ENCODE measurements at regions not wholly inside any gene's neighbourhood (a gene's known extent, or its start where the extent isn't known, plus 50 kb on each side); places are given as distances from the start of the nearest gene placed in this dataset.
A peak's percentile ranks its signal among the peaks of the same experiment; 100 is the strongest.
"Not testable (repeated sequence)": the region's sequence is repeated elsewhere in the genome, so short reads cannot be mapped to it uniquely, and the experiment has no call there.

DNA sequence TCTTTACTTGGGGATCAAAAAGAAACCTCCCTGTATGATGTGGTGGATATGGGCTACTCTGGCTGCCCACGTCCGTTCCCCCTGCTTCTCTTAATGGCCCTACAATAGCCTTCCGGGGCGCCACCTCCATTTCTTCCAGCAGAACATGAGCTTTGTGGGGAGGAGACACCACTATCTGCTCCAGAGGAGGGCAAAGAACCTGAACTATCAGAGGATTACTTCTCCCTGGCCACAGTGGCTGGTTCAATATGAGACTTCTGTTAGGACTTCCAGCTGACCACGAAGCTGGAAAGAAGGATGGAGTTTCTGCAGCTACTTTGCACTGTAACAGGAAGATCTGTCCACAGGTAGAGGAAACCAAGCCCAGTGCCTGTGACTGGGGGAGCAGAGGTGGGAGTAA lies 72.8 kb downstream of the CLEC18A start:
- not testable (repeated sequence) for H2BK12ac ChIP-seq (ENCODE audit: low read length); H4K8ac ChIP-seq (ENCODE audit: low read depth, low read length); H3K4me2 ChIP-seq (ENCODE audit: low read length); H2AFZ ChIP-seq (ENCODE audit: insufficient read depth, low read length, poor library complexity); H3K9me3 ChIP-seq (ENCODE audit: insufficient read depth, low read depth, low read length); H3K23ac ChIP-seq (ENCODE audit: low read length); H3K4me1 ChIP-seq (ENCODE audit: control insufficient read depth in 1 of 2, insufficient read depth in 2 of 2, low read length in 2 of 2); H4K12ac ChIP-seq (ENCODE audit: low read depth, low read length); H2BK5ac ChIP-seq (ENCODE audit: low read depth, low read length, poor library complexity); DNase-seq; H3K27me3 ChIP-seq (ENCODE audit: insufficient read depth, low read length); H3K4me3 ChIP-seq (ENCODE audit: low read depth, low read length); H4K91ac ChIP-seq (ENCODE audit: low read depth, low read length); H3K4ac ChIP-seq (ENCODE audit: low read depth, low read length); H3K9ac ChIP-seq (ENCODE audit: low read length); H2AK5ac ChIP-seq (ENCODE audit: low read length); H3K14ac ChIP-seq (ENCODE audit: low read length); H3K79me1 ChIP-seq (ENCODE audit: low read length); H3K27ac ChIP-seq (ENCODE audit: low read depth, low read length); H3K18ac ChIP-seq (ENCODE audit: low read length); H2BK120ac ChIP-seq (ENCODE audit: insufficient read depth, low read length, poor library complexity); H3K79me2 ChIP-seq (ENCODE audit: control insufficient read depth, insufficient read depth, low read length, poor library complexity)
- no CpG with 5 or more reads among the region's 5 CpGs for WGBS (ENCODE audit: extremely low coverage, insufficient coverage, insufficient read length)
- peaks cover 18 to 19% of the 10 kb centered on the region in 2 experiments for H3K36me3 ChIP-seq (ENCODE audit: control insufficient read depth in 1 of 2, insufficient read depth in 2 of 2, low read length in 2 of 2)

DNA sequence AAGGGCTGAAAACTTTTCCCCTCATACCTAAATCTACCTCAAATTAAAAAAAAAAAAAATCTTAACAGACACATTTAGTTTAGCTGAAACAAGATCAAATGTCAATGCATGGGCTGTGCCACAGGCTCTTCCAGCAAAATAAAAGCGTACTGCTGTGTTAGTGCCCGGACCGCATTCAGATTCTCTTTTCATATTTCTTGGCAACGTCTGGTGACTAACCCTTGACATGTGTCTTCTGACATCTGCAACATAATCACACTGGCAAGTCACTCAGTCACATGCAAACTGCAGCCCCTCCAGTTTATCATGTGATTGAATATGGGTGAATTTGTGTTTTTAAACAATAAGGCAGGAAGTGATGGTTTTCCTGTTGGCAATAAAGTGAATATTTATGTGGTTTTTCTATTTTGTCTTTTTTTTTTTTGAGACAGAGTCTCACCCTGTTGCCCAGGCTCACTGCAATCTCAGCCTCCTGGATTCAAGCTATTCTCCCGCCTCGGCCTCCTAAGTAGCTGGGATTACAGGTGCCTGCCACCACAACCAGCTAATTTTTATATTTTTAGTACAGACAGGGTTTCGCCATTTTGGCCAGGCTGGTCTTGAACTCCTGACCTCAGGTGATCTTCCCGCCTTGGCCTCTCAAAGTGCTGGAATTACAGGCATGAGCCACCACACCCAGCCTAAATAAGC lies 75.2 kb downstream of the CLEC18A start:
- not testable (repeated sequence) for H4K8ac ChIP-seq (ENCODE audit: low read depth, low read length); H2AK5ac ChIP-seq (ENCODE audit: low read length); H2BK5ac ChIP-seq (ENCODE audit: low read depth, low read length, poor library complexity); H3K27me3 ChIP-seq (ENCODE audit: insufficient read depth, low read length); H2BK120ac ChIP-seq (ENCODE audit: insufficient read depth, low read length, poor library complexity); H3K23ac ChIP-seq (ENCODE audit: low read length); H2BK12ac ChIP-seq (ENCODE audit: low read length); H3K14ac ChIP-seq (ENCODE audit: low read length); H3K9ac ChIP-seq (ENCODE audit: low read length); H4K91ac ChIP-seq (ENCODE audit: low read depth, low read length); H3K4ac ChIP-seq (ENCODE audit: low read depth, low read length); H3K27ac ChIP-seq (ENCODE audit: low read depth, low read length); H3K18ac ChIP-seq (ENCODE audit: low read length); H3K9me3 ChIP-seq (ENCODE audit: insufficient read depth, low read depth, low read length); H3K79me2 ChIP-seq (ENCODE audit: control insufficient read depth, insufficient read depth, low read length, poor library complexity); H3K4me2 ChIP-seq (ENCODE audit: low read length); H2AFZ ChIP-seq (ENCODE audit: insufficient read depth, low read length, poor library complexity); H3K79me1 ChIP-seq (ENCODE audit: low read length); H3K4me3 ChIP-seq (ENCODE audit: low read depth, low read length); H3K4me1 ChIP-seq (ENCODE audit: control insufficient read depth in 1 of 2, insufficient read depth in 2 of 2, low read length in 2 of 2); H4K12ac ChIP-seq (ENCODE audit: low read depth, low read length)
- peaks cover 15 to 18% of the 10 kb centered on the region in 2 experiments for H3K36me3 ChIP-seq (ENCODE audit: control insufficient read depth in 1 of 2, insufficient read depth in 2 of 2, low read length in 2 of 2)
- DNase-seq: peak in 1 of 2 donors; percentile 28
- no CpG with 5 or more reads among the region's 8 CpGs for WGBS (ENCODE audit: extremely low coverage, insufficient coverage, insufficient read length)

DNA sequence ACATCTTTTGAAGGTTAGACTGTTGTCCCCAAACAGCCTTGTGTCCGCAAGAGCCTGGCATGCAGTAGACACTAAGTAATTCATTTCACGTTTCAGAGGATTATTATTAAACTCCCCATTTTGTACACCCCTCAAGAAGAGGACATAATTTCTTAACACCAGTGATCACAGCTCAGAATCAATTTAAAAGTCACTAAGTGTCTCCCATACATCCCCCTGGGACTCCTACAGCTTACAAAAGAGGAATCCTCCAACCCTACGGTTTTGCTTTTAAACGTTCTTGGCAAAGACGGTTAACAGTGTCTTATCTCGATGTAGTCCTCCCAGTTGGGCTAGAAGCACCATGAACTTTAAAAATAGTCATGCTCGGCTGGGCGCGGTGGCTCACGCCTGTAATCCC lies 81.2 kb upstream of the PDPR start:
- H3K4me1 ChIP-seq (ENCODE audit: control insufficient read depth in 1 of 2, insufficient read depth in 2 of 2, low read length in 2 of 2); H2AK5ac ChIP-seq (ENCODE audit: low read length); H3K79me2 ChIP-seq (ENCODE audit: control insufficient read depth, insufficient read depth, low read length, poor library complexity); H2AFZ ChIP-seq (ENCODE audit: insufficient read depth, low read length, poor library complexity); H3K9ac ChIP-seq (ENCODE audit: low read length); H3K79me1 ChIP-seq (ENCODE audit: low read length); H2BK120ac ChIP-seq (ENCODE audit: insufficient read depth, low read length, poor library complexity); H2BK5ac ChIP-seq (ENCODE audit: low read depth, low read length, poor library complexity); H3K14ac ChIP-seq (ENCODE audit: low read length); H3K4me2 ChIP-seq (ENCODE audit: low read length); DNase-seq; H3K23ac ChIP-seq (ENCODE audit: low read length); H4K12ac ChIP-seq (ENCODE audit: low read depth, low read length); H3K4me3 ChIP-seq (ENCODE audit: low read depth, low read length); H3K27me3 ChIP-seq (ENCODE audit: insufficient read depth, low read length); H3K27ac ChIP-seq (ENCODE audit: low read depth, low read length); H4K8ac ChIP-seq (ENCODE audit: low read depth, low read length); H2BK12ac ChIP-seq (ENCODE audit: low read length); H3K4ac ChIP-seq (ENCODE audit: low read depth, low read length); H4K91ac ChIP-seq (ENCODE audit: low read depth, low read length); H3K9me3 ChIP-seq (ENCODE audit: insufficient read depth, low read depth, low read length); H3K18ac ChIP-seq (ENCODE audit: low read length): not testable (repeated sequence)
- WGBS (ENCODE audit: extremely low coverage, insufficient coverage, insufficient read length): no CpG with 5 or more reads among the region's 10 CpGs
- H3K36me3 ChIP-seq (ENCODE audit: control insufficient read depth in 1 of 2, insufficient read depth in 2 of 2, low read length in 2 of 2): peaks cover 11 to 14% of the 10 kb centered on the region in 2 experiments

DNA sequence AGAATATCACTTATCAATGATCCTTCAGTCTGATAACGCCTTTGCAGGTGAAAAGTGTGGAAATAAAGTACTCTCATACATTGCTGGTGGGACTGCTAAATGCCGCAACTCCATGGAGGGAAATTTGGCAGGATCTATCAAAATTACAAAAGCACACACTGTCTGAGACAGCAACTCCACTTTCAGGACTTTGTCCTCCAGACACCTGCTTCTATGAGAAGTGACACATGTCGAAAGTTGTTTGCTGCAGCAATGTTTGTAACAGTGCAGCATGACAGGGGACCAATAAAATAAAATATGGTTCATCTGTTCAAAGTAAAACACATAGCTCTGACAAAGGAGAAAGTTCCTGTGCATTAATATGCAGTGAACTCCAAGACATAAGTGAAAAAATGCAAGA lies 76.2 kb upstream of the PDPR start:
- not testable (repeated sequence) for DNase-seq; H3K23ac ChIP-seq (ENCODE audit: low read length); H3K4ac ChIP-seq (ENCODE audit: low read depth, low read length); H3K27me3 ChIP-seq (ENCODE audit: insufficient read depth, low read length); H4K91ac ChIP-seq (ENCODE audit: low read depth, low read length); H3K9ac ChIP-seq (ENCODE audit: low read length); H2AFZ ChIP-seq (ENCODE audit: insufficient read depth, low read length, poor library complexity); H2BK5ac ChIP-seq (ENCODE audit: low read depth, low read length, poor library complexity); H3K9me3 ChIP-seq (ENCODE audit: insufficient read depth, low read depth, low read length); H2BK120ac ChIP-seq (ENCODE audit: insufficient read depth, low read length, poor library complexity); H3K14ac ChIP-seq (ENCODE audit: low read length); H3K79me2 ChIP-seq (ENCODE audit: control insufficient read depth, insufficient read depth, low read length, poor library complexity); H4K12ac ChIP-seq (ENCODE audit: low read depth, low read length); H3K4me1 ChIP-seq (ENCODE audit: control insufficient read depth in 1 of 2, insufficient read depth in 2 of 2, low read length in 2 of 2); H3K18ac ChIP-seq (ENCODE audit: low read length); H4K8ac ChIP-seq (ENCODE audit: low read depth, low read length); H3K4me2 ChIP-seq (ENCODE audit: low read length); H3K79me1 ChIP-seq (ENCODE audit: low read length); H3K27ac ChIP-seq (ENCODE audit: low read depth, low read length); H2BK12ac ChIP-seq (ENCODE audit: low read length); H3K4me3 ChIP-seq (ENCODE audit: low read depth, low read length); H2AK5ac ChIP-seq (ENCODE audit: low read length)
- WGBS (ENCODE audit: extremely low coverage, insufficient coverage, insufficient read length): no CpG with 5 or more reads among the region's 3 CpGs
- peaks cover 12 to 20% of the 10 kb centered on the region in 2 experiments for H3K36me3 ChIP-seq (ENCODE audit: control insufficient read depth in 1 of 2, insufficient read depth in 2 of 2, low read length in 2 of 2)

All from trophoblast cell (in vitro differentiated cells and primary cell).